GM10266 (cell line): ENCODE measurements at regions not wholly inside any gene's neighbourhood (a gene's known extent, or its start where the extent isn't known, plus 50 kb on each side); places are given as distances from the start of the nearest gene placed in this dataset.
"Not testable (repeated sequence)": the region's sequence is repeated elsewhere in the genome, so short reads cannot be mapped to it uniquely, and the experiment has no call there.

Experiments used
- DNase-seq: peaks from one replicate; pipeline ENCODE4 v3.0.0; 2012; ENCODE audit errors: extremely low spot score
- CTCF ChIP-seq: IDR thresholded peaks from 2 replicates; pipeline ENCODE4 v1.5.1; 2012; ENCODE audit warnings: mild to moderate bottlenecking, low read depth; ENCODE audit not compliant: control insufficient read depth, insufficient read depth; ENCODE audit errors: missing control alignments

- no peak for TF ChIP-seq CTCF
- DNase-seq, result no peak
Observed at GRCh38 chr3:106068381-106068780, 199.6 kb upstream of the CBLB start.

- DNase-seq, result peak; percentile 58
- TF ChIP-seq CTCF, result no peak
Observed at GRCh38 chr3:106068795-106069194, 200.0 kb upstream of the CBLB start.

GRCh38 chr3:106070187-106070586 lies 201.4 kb upstream of the CBLB start:
- DNase-seq, result no peak
- TF ChIP-seq CTCF, result no peak

GRCh38 chr3:106071306-106071705 lies 202.5 kb upstream of the CBLB start:
- no peak for TF ChIP-seq CTCF
- DNase-seq, result no peak

DNA sequence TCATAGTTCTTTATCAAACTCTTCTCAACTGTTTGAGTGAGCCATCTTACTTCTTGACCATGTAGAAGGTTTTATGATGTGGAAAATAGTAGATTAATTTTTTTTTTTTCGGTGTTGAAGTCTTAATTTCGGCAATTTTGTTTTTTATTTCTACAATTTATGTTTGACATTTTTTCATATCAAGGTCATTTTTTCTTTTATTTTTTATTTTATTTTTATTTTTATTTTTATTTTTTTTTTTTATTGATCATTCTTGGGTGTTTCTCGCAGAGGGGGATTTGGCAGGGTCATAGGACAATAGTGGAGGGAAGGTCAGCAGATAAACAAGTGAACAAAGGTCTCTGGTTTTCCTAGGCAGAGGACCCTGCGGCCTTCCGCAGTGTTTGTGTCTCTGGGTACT lies 203.8 kb upstream of the CBLB start:
- DNase-seq, result not testable (repeated sequence)

DNA sequence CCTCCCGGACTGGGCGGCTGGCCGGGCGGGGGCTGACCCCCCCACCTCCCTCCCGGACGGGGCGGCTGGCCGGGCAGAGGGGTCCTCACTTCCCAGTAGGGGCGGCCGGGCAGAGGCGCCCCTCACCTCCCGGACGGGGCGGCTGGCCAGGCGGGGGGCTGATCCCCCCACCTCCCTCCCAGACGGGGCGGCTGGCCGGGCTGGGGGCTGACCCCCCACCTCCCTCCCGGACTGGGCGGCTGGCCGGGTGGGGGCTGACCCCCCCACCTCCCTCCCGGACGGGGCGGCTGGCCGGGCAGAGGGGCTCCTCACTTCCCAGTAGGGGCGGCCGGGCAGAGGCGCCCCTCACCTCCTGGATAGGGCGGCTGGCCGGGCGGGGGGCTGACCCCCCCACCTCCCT lies 205.0 kb upstream of the CBLB start:
- DNase-seq, result not testable (repeated sequence)

DNA sequence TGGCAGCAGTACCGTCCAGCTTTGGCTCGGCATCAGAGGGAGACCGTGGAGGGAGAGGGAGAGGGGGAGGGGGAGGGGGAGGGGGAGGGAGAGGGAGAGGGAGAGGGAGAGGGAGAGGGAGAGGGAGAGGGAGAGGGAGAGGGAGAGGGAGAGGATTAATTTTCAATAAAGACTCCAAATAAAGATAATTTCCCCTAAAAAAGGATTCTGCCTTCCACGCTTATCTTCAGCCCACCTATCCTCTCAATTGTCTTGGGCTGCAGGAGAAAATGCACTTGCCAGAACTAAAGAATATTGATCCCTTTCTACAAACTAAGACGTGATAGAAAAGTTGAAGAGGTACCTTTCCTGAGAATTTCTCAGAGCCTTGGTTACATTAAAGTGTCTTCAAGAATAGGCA lies 206.9 kb upstream of the CBLB start:
- not testable (repeated sequence) for DNase-seq

DNA sequence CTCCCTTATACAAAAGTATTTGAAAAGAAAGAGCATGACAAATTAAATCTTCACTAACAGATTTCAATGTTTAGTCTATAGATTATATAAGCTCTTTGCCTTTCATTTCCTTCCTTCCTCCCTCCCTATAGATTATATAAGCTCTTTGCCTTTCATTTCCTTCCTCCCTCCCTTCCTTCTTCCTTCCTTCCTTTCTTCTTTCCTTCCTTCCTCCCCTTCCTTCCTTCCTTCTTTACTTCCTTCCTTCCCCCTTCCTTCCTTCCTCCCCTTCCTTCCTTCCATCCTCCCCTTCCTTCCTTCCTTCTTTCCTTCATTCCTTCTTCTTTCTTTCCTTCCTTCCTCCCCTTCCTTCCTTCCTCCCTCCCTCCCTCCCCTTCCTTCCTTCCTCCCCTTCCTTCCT lies 209.8 kb upstream of the CBLB start:
- TF ChIP-seq CTCF, result no peak
- DNase-seq, result no peak

GRCh38 chr3:106082616-106083015 lies 213.8 kb upstream of the CBLB start:
- DNase-seq, result no peak
- no peak for TF ChIP-seq CTCF
